Activated T-helper 2 cell treated with anti-CD3 and anti-CD28 coated beads, Interferon-gamma antibody, Interleukin-2, Interleukin-4, amounts not matched to agents 10 μg/mL and 5 μg/mL and 100 μg/mL, durations not matched to agents 14 hours and 24 hours and 36 hours (primary cell): ENCODE measurements at regions not wholly inside any gene's neighbourhood (a gene's known extent, or its start where the extent isn't known, plus 50 kb on each side); places are given as distances from the start of the nearest gene placed in this dataset.
"Not testable (repeated sequence)": the region's sequence is repeated elsewhere in the genome, so short reads cannot be mapped to it uniquely, and the experiment has no call there.

Source experiments
- DNase-seq: peaks from one replicate; pipeline ENCODE4 v3.0.0; 2021; ENCODE audit warnings: low spot score
- H3K27ac Mint-ChIP-seq: one replicate; pipeline ENCODE4 v1.8.0; 2021; ENCODE audit warnings: mixed read lengths
- H3K27me3 Mint-ChIP-seq: one replicate; pipeline ENCODE4 v1.8.0; 2021; ENCODE audit warnings: low read depth, mixed read lengths
- H3K36me3 Mint-ChIP-seq: one replicate; pipeline ENCODE4 v1.8.0; 2021; ENCODE audit warnings: low read depth, mixed read lengths
- H3K4me1 Mint-ChIP-seq: one replicate; pipeline ENCODE4 v1.8.0; 2021; ENCODE audit warnings: low read depth, mixed read lengths
- H3K4me3 Mint-ChIP-seq: one replicate; pipeline ENCODE4 v1.8.0; 2021; ENCODE audit warnings: low read depth, mild to moderate bottlenecking, moderate library complexity, mixed read lengths
- H3K9me3 Mint-ChIP-seq: one replicate; pipeline ENCODE4 v1.8.0; 2021; ENCODE audit warnings: mixed read lengths
- intact Hi-C: fragments of 100-400 bp; cut with micrococcal nuclease; formaldehyde crosslinking; loops from one replicate; pipeline ENCODE4 v1.15.1; 2023

- H3K27ac Mint-ChIP-seq, H3K36me3 Mint-ChIP-seq, H3K4me1 Mint-ChIP-seq, intact Hi-C loops, H3K4me3 Mint-ChIP-seq, H3K27me3 Mint-ChIP-seq, H3K9me3 Mint-ChIP-seq, DNase-seq: not testable (repeated sequence)
Observed at GRCh38 chr1:2851918-2852317, 50.4 kb upstream of the TTC34 start.

GRCh38 chr1:2853711-2854110 is 52.2 kb upstream of the TTC34 start:
- H3K9me3 Mint-ChIP-seq, result peaks cover 5% of the 10 kb centered on the region
- no peak overlapping the region for H3K27ac Mint-ChIP-seq
- H3K4me1 Mint-ChIP-seq, result no peaks in the 10 kb centered on the region
- no peak for DNase-seq
- intact Hi-C loops, result no loop called here
- no peak overlapping the region for H3K4me3 Mint-ChIP-seq
- H3K36me3 Mint-ChIP-seq, result no peaks in the 10 kb centered on the region
- no peaks in the 10 kb centered on the region for H3K27me3 Mint-ChIP-seq

GRCh38 chr1:2854151-2854550 is 52.7 kb upstream of the TTC34 start:
- Mint-ChIP-seq H3K27ac (no peak overlapping the region), H3K36me3 (no peaks in the 10 kb centered on the region)
- intact Hi-C loops, result no loop called here

GRCh38 chr1:2854611-2855010 is 53.1 kb upstream of the TTC34 start:
- Mint-ChIP-seq H3K4me3 (no peak overlapping the region), H3K36me3 (no peaks in the 10 kb centered on the region), H3K27ac (no peak overlapping the region), H3K9me3 (peaks cover 8% of the 10 kb centered on the region), H3K27me3 (no peaks in the 10 kb centered on the region), H3K4me1 (no peaks in the 10 kb centered on the region)
- intact Hi-C loops, result no loop called here
- no peak for DNase-seq

More at GRCh38 chr1:2854151-2854550, 52.7 kb upstream of the TTC34 start:
- peaks cover 8% of the 10 kb centered on the region for H3K9me3 Mint-ChIP-seq
- no peak overlapping the region for H3K4me3 Mint-ChIP-seq
- no peaks in the 10 kb centered on the region for H3K27me3 Mint-ChIP-seq
- H3K4me1 Mint-ChIP-seq, result no peaks in the 10 kb centered on the region
- no peak for DNase-seq

- H3K36me3 Mint-ChIP-seq, result no peaks in the 10 kb centered on the region
- H3K4me1 Mint-ChIP-seq, result no peaks in the 10 kb centered on the region
- intact Hi-C loops, result no loop called here
- H3K27me3 Mint-ChIP-seq, result no peaks in the 10 kb centered on the region
- H3K27ac Mint-ChIP-seq, result no peak overlapping the region
- peaks cover 8% of the 10 kb centered on the region for H3K9me3 Mint-ChIP-seq
- H3K4me3 Mint-ChIP-seq, result no peak overlapping the region
- no peak for DNase-seq
Observed at GRCh38 chr1:2855206-2856065, 53.9 kb upstream of the TTC34 start.

- Mint-ChIP-seq H3K4me3 (no peak overlapping the region), H3K4me1 (no peaks in the 10 kb centered on the region), H3K36me3 (no peaks in the 10 kb centered on the region), H3K27ac (no peak overlapping the region), H3K27me3 (no peaks in the 10 kb centered on the region), H3K9me3 (peaks cover 8% of the 10 kb centered on the region)
- no peak for DNase-seq
- intact Hi-C loops, result no loop called here
Observed at GRCh38 chr1:2856066-2856390, 54.5 kb upstream of the TTC34 start.

- H3K36me3 Mint-ChIP-seq, result no peaks in the 10 kb centered on the region
- H3K4me3 Mint-ChIP-seq, result no peak overlapping the region
- no peak overlapping the region for H3K27ac Mint-ChIP-seq
- no peaks in the 10 kb centered on the region for H3K4me1 Mint-ChIP-seq
- intact Hi-C loops, result no loop called here
- H3K9me3 Mint-ChIP-seq, result peaks cover 8% of the 10 kb centered on the region
- H3K27me3 Mint-ChIP-seq, result no peaks in the 10 kb centered on the region
- no peak for DNase-seq
Observed at GRCh38 chr1:2856676-2857375, 55.3 kb upstream of the TTC34 start.

- intact Hi-C loops, result no loop called here
- Mint-ChIP-seq H3K9me3 (peaks cover 8% of the 10 kb centered on the region), H3K4me3 (no peak overlapping the region), H3K27ac (no peak overlapping the region), H3K36me3 (no peaks in the 10 kb centered on the region), H3K4me1 (no peaks in the 10 kb centered on the region), H3K27me3 (no peaks in the 10 kb centered on the region)
- no peak for DNase-seq
Observed at GRCh38 chr1:2857521-2857920, 56.0 kb upstream of the TTC34 start.

GRCh38 chr1:2858676-2859075 is 57.2 kb upstream of the TTC34 start:
- intact Hi-C loops, result no loop called here
- Mint-ChIP-seq H3K4me3 (no peak overlapping the region), H3K27me3 (no peaks in the 10 kb centered on the region)

GRCh38 chr1:2859219-2859880 is 57.9 kb upstream of the TTC34 start:
- no peaks in the 10 kb centered on the region for H3K27me3 Mint-ChIP-seq
- no peak for DNase-seq
- peaks cover 8% of the 10 kb centered on the region for H3K9me3 Mint-ChIP-seq
- no peak overlapping the region for H3K27ac Mint-ChIP-seq
- intact Hi-C loops, result no loop called here
- no peaks in the 10 kb centered on the region for H3K36me3 Mint-ChIP-seq
- no peak overlapping the region for H3K4me3 Mint-ChIP-seq
- H3K4me1 Mint-ChIP-seq, result no peaks in the 10 kb centered on the region

More at GRCh38 chr1:2858676-2859075, 57.2 kb upstream of the TTC34 start:
- Mint-ChIP-seq H3K27ac (no peak overlapping the region), H3K36me3 (no peaks in the 10 kb centered on the region), H3K4me1 (no peaks in the 10 kb centered on the region), H3K9me3 (peaks cover 8% of the 10 kb centered on the region)
- DNase-seq, result no peak

GRCh38 chr1:2859881-2860430 is 58.5 kb upstream of the TTC34 start:
- Mint-ChIP-seq H3K27ac (no peak overlapping the region), H3K36me3 (no peaks in the 10 kb centered on the region), H3K9me3 (peaks cover 8% of the 10 kb centered on the region), H3K4me3 (no peak overlapping the region), H3K27me3 (no peaks in the 10 kb centered on the region), H3K4me1 (no peaks in the 10 kb centered on the region)
- intact Hi-C loops, result no loop called here
- no peak for DNase-seq

- no peak overlapping the region for H3K4me3 Mint-ChIP-seq
- intact Hi-C loops, result no loop called here
Observed at GRCh38 chr1:2860476-2861142, 59.1 kb upstream of the TTC34 start.

More at GRCh38 chr1:2860476-2861142, 59.1 kb upstream of the TTC34 start:
- no peak overlapping the region for H3K27ac Mint-ChIP-seq
- no peaks in the 10 kb centered on the region for H3K4me1 Mint-ChIP-seq
- peaks cover 8% of the 10 kb centered on the region for H3K9me3 Mint-ChIP-seq
- no peaks in the 10 kb centered on the region for H3K27me3 Mint-ChIP-seq
- DNase-seq, result no peak
- H3K36me3 Mint-ChIP-seq, result no peaks in the 10 kb centered on the region
